Neural cell (in vitro differentiated cells): ENCODE measurements at regions not wholly inside any gene's neighbourhood (a gene's known extent, or its start where the extent isn't known, plus 50 kb on each side); places are given as distances from the start of the nearest gene placed in this dataset.

Experiments used
- H2AFZ ChIP-seq: fragments of 200-600, 300-800 bp; sonication (generic), shearing (Covaris generic); 2 replicates; pipeline ENCODE4 v1.6.0; 2014; ENCODE audit warnings: low read depth, mild to moderate bottlenecking, antibody characterized with exemption, low read length, moderate library complexity
- H3F3A ChIP-seq: fragments of 200-600 bp; shearing (Covaris generic); 2 replicates; pipeline ENCODE4 v1.6.1; 2016; ENCODE audit warnings: mild to moderate bottlenecking, moderate library complexity, mixed read lengths, antibody characterized with exemption, low read length; ENCODE audit not compliant: insufficient read depth, poor library complexity, severe bottlenecking
- H3K27ac ChIP-seq: fragments of 200-600, 300-800 bp; sonication (generic), shearing (Covaris generic); 2 replicates; pipeline ENCODE4 v1.5.1; 2014; ENCODE audit warnings: mild to moderate bottlenecking, low read length, moderate library complexity
- H3K27me3 ChIP-seq: fragments of 300-800, 200-600 bp; sonication (generic), shearing (Covaris generic); 2 replicates; pipeline ENCODE4 v1.6.0; 2014; ENCODE audit warnings: mild to moderate bottlenecking, low read depth, low read length, moderate library complexity; ENCODE audit not compliant: insufficient read depth
- H3K36me3 ChIP-seq: fragments of 300-800, 200-600 bp; sonication (generic), shearing (Covaris generic); 2 replicates; pipeline ENCODE4 v1.5.1; 2014; ENCODE audit warnings: mild to moderate bottlenecking, antibody characterized with exemption, low read length, moderate library complexity; ENCODE audit not compliant: insufficient read depth
- H3K4me2 ChIP-seq: fragments of 300-800, 200-600 bp; sonication (generic), shearing (Covaris generic); 2 replicates; pipeline ENCODE4 v1.6.0; 2014; ENCODE audit warnings: mild to moderate bottlenecking, low read length
- H3K4me3 ChIP-seq: fragments of 300-800, 200-600 bp; sonication (generic), shearing (Covaris generic); 2 replicates; pipeline ENCODE4 v1.5.1; 2014; ENCODE audit warnings: mild to moderate bottlenecking, low read length, moderate library complexity
- H3K79me2 ChIP-seq: fragments of 200-600 bp; shearing (Covaris generic); replicated peaks from 2 replicates; pipeline ENCODE4 v1.6.0; 2014; ENCODE audit warnings: mild to moderate bottlenecking, low read length, moderate library complexity; ENCODE audit not compliant: insufficient read depth
- H3K9ac ChIP-seq: fragments of 300-800, 200-600 bp; sonication (generic), shearing (Covaris generic); 2 replicates; pipeline ENCODE4 v1.6.1; 2016; ENCODE audit warnings: mild to moderate bottlenecking, low read length, mixed read lengths
- H3K9me2 ChIP-seq: fragments of 200-600 bp; shearing (Covaris generic); 2 replicates; pipeline ENCODE4 v1.6.1; 2016; ENCODE audit warnings: mild to moderate bottlenecking, low read length, mixed read lengths; ENCODE audit not compliant: insufficient read depth
- H3K9me3 ChIP-seq: fragments of 200-600, 300-800 bp; sonication (generic), shearing (Covaris generic); 2 replicates; pipeline ENCODE4 v1.6.1; 2016; ENCODE audit warnings: mild to moderate bottlenecking, mixed run types, low read length, moderate library complexity, mixed read lengths
- H4K20me1 ChIP-seq: fragments of 200-600 bp; shearing (Covaris generic); 2 replicates; pipeline ENCODE4 v1.6.1; 2016; ENCODE audit warnings: mild to moderate bottlenecking, mixed run types; ENCODE audit not compliant: insufficient read depth
- EP300 ChIP-seq: fragments of 450-650 bp; conservative IDR thresholded peaks from 2 replicates; pipeline ENCODE4 v1.6.1; 2014; ENCODE audit warnings: antibody characterized with exemption, mild to moderate bottlenecking, moderate library complexity; ENCODE audit not compliant: poor library complexity, severe bottlenecking
- EZH2 ChIP-seq: fragments of 200-600, 300-800 bp; shearing (Covaris generic), sonication (generic); IDR thresholded peaks from 2 replicates; pipeline ENCODE4 v1.6.1; 2014; ENCODE audit warnings: antibody characterized with exemption, low read length, borderline replicate concordance, mild to moderate bottlenecking; ENCODE audit not compliant: insufficient read depth, poor library complexity, severe bottlenecking
- MXI1 ChIP-seq: fragments of 450-650 bp; conservative IDR thresholded peaks from 2 replicates; pipeline ENCODE4 v1.6.1; 2014; ENCODE audit warnings: antibody characterized with exemption, mild to moderate bottlenecking; ENCODE audit not compliant: poor library complexity, severe bottlenecking
- POLR2AphosphoS5 ChIP-seq: IDR thresholded peaks from 2 replicates; pipeline ENCODE4 v1.6.1; 2012
- RAD21 ChIP-seq: fragments of 450-650 bp; conservative IDR thresholded peaks from 2 replicates; pipeline ENCODE4 v1.6.1; 2014; ENCODE audit warnings: antibody characterized with exemption, mild to moderate bottlenecking, moderate library complexity
- SMC3 ChIP-seq: fragments of 450-650 bp; conservative IDR thresholded peaks from 2 replicates; pipeline ENCODE4 v1.6.1; 2014; ENCODE audit warnings: antibody characterized with exemption, mild to moderate bottlenecking, moderate library complexity; ENCODE audit not compliant: poor library complexity
- TAF1 ChIP-seq: IDR thresholded peaks from 2 replicates; pipeline ENCODE4 v1.6.1; 2012; ENCODE audit warnings: low read depth
- TF ChIP-seq, protein P1 (sequence below): IDR thresholded peaks from 2 replicates; pipeline ENCODE4 v1.6.1; 2012; ENCODE audit warnings: borderline replicate concordance
- TF ChIP-seq, protein P2 (sequence below): fragments of 450-650 bp; IDR thresholded peaks from 2 replicates; pipeline ENCODE4 v1.5.1; 2014; ENCODE audit warnings: antibody characterized with exemption, mild to moderate bottlenecking, moderate library complexity; ENCODE audit not compliant: poor library complexity, severe bottlenecking

DNA sequence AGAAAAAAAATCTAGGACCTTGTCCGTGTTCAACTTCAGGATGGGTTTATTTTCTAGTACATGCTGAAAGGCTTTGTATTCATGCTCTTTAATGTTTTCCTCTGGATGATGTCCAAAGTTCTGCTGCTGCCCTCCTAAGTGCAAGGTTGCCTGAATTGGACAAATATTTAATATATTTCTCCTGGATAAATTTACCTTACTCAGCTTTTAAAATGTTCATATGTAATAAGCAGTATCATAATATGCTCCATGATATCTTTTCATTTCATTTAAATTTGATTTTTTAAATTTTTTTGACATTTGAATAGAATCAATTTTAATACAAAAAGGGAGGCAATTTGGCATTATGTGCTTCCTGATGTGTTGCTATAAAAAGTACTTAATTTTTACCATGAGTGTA, 95.9 kb upstream of the SLC25A13 start:
- Histone ChIP-seq H3K27ac (no peak overlapping the region), H4K20me1 (no peaks in the 10 kb centered on the region), H3K9me3 (no peaks in the 10 kb centered on the region), H3K27me3 (no peaks in the 10 kb centered on the region), H3K9ac (no peak overlapping the region), H3F3A (no peaks in the 10 kb centered on the region), H2AFZ (no peak overlapping the region), H3K36me3 (no peaks in the 10 kb centered on the region), H3K4me3 (no peak overlapping the region), H3K79me2 (peaks cover 11% of the 10 kb centered on the region), H3K9me2 (no peaks in the 10 kb centered on the region), H3K4me2 (no peak overlapping the region)
- TF ChIP-seq, protein P1, sequence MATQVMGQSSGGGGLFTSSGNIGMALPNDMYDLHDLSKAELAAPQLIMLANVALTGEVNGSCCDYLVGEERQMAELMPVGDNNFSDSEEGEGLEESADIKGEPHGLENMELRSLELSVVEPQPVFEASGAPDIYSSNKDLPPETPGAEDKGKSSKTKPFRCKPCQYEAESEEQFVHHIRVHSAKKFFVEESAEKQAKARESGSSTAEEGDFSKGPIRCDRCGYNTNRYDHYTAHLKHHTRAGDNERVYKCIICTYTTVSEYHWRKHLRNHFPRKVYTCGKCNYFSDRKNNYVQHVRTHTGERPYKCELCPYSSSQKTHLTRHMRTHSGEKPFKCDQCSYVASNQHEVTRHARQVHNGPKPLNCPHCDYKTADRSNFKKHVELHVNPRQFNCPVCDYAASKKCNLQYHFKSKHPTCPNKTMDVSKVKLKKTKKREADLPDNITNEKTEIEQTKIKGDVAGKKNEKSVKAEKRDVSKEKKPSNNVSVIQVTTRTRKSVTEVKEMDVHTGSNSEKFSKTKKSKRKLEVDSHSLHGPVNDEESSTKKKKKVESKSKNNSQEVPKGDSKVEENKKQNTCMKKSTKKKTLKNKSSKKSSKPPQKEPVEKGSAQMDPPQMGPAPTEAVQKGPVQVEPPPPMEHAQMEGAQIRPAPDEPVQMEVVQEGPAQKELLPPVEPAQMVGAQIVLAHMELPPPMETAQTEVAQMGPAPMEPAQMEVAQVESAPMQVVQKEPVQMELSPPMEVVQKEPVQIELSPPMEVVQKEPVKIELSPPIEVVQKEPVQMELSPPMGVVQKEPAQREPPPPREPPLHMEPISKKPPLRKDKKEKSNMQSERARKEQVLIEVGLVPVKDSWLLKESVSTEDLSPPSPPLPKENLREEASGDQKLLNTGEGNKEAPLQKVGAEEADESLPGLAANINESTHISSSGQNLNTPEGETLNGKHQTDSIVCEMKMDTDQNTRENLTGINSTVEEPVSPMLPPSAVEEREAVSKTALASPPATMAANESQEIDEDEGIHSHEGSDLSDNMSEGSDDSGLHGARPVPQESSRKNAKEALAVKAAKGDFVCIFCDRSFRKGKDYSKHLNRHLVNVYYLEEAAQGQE: no peak
- TF ChIP-seq MXI1: no peak
- TF ChIP-seq EZH2: no peak
- no peak for TF ChIP-seq POLR2AphosphoS5
- TF ChIP-seq EP300: no peak
- TF ChIP-seq SMC3: no peak
- TF ChIP-seq, protein P2, sequence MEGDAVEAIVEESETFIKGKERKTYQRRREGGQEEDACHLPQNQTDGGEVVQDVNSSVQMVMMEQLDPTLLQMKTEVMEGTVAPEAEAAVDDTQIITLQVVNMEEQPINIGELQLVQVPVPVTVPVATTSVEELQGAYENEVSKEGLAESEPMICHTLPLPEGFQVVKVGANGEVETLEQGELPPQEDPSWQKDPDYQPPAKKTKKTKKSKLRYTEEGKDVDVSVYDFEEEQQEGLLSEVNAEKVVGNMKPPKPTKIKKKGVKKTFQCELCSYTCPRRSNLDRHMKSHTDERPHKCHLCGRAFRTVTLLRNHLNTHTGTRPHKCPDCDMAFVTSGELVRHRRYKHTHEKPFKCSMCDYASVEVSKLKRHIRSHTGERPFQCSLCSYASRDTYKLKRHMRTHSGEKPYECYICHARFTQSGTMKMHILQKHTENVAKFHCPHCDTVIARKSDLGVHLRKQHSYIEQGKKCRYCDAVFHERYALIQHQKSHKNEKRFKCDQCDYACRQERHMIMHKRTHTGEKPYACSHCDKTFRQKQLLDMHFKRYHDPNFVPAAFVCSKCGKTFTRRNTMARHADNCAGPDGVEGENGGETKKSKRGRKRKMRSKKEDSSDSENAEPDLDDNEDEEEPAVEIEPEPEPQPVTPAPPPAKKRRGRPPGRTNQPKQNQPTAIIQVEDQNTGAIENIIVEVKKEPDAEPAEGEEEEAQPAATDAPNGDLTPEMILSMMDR: no peak
- no peak for TF ChIP-seq TAF1
- TF ChIP-seq RAD21: no peak

DNA sequence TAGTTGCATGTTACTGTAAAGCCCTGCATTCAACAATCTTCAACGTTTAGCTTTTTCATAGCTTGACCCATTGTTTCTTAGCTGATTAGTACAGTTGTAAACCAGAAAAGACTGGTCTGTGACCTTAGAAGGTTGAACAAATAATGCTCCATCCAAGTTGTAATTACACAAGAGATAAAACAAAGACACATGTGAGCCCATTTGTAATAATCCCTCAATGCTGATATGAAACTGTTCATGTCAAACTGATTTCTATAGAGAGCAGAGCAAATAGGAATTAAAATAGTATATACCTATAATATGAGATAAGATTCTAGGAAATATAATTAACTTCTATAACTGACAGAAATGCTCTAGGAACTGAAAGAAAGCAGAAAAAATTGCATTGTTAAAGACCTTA, 94.7 kb upstream of the SLC25A13 start:
- Histone ChIP-seq H3K36me3 (no peaks in the 10 kb centered on the region), H3K79me2 (peaks cover 11% of the 10 kb centered on the region), H3K9ac (no peak overlapping the region), H2AFZ (no peak overlapping the region), H3K27ac (no peak overlapping the region), H3K27me3 (no peaks in the 10 kb centered on the region), H3K9me3 (no peaks in the 10 kb centered on the region), H3F3A (no peaks in the 10 kb centered on the region), H3K4me3 (no peak overlapping the region), H4K20me1 (no peaks in the 10 kb centered on the region), H3K4me2 (no peak overlapping the region), H3K9me2 (no peaks in the 10 kb centered on the region)
- no peak for TF ChIP-seq EP300
- TF ChIP-seq, protein P1: no peak
- TF ChIP-seq SMC3: no peak
- TF ChIP-seq, protein P2: no peak
- TF ChIP-seq TAF1: no peak
- TF ChIP-seq RAD21: no peak
- no peak for TF ChIP-seq MXI1
- TF ChIP-seq EZH2: no peak
- TF ChIP-seq POLR2AphosphoS5: no peak
